ENCODE measurements at regions not wholly inside any gene's neighbourhood (a gene's known extent, or its start where the extent isn't known, plus 50 kb on each side); places are given as distances from the start of the nearest gene placed in this dataset.

DNA sequence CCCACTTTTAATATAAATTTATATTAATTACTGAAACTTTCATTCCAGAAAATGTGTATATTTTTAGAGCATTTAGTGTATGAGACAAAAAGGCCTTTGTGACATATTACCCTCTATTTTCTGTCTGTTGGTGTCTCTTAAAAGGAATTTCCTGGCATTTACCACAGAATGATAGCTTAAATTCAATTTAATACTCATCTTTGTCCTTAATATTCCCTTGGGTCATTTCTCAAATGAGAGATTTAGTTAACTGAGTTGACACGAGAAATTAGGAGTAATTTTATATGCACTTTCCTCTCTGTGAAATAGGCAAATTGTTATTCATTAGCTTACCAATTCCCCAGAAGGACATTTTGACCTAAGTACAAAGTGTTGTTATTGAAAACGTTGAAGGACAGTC is 101.7 kb upstream of the CTTNBP2 start:
- no peak for DNase-seq

DNA sequence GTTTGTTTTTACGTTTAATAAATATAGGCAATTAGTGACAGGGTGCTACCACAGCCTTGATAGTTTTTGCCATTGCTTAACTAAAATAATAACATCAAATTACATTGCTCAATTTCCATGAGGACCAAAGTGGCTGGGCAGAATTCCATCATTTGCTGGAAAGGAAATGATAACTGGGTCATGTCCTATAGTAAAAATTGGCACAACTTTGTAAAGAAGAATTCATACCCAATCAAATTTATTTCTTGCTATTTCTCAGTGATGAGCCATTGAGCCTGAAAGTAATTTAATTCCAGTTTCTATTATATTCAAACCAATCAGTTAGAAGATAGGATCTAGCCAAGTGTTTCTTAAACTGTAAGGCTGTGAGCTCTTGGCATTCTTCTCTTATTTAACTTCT is 102.2 kb upstream of the CTTNBP2 start:
- no peak for DNase-seq

DNA sequence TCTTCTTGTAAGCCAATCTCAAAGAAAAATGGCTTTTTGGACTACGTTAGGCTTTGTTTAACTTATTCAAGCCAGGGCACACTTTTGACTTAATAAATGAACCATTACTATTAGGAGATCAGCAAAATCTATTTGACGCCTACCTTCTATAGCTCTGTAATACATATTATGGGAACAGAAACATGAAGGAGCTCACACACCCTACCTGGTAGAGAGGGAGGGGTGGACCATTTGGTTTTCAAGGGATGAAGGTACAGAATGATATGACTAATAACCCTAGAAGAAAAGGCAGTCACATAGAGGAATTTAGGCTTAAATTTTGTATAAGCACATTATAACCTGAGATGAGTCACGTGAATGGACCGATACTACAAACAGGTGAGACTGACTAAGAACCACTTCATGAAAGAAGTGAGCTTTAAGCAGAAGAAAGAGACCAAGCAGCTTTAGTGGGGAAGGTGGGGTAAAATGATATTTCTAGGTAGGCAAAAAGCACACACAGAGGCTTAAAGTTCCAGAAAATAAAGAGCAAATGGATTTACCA is 106.8 kb upstream of the CTTNBP2 start:
- DNase-seq: no peak

DNA sequence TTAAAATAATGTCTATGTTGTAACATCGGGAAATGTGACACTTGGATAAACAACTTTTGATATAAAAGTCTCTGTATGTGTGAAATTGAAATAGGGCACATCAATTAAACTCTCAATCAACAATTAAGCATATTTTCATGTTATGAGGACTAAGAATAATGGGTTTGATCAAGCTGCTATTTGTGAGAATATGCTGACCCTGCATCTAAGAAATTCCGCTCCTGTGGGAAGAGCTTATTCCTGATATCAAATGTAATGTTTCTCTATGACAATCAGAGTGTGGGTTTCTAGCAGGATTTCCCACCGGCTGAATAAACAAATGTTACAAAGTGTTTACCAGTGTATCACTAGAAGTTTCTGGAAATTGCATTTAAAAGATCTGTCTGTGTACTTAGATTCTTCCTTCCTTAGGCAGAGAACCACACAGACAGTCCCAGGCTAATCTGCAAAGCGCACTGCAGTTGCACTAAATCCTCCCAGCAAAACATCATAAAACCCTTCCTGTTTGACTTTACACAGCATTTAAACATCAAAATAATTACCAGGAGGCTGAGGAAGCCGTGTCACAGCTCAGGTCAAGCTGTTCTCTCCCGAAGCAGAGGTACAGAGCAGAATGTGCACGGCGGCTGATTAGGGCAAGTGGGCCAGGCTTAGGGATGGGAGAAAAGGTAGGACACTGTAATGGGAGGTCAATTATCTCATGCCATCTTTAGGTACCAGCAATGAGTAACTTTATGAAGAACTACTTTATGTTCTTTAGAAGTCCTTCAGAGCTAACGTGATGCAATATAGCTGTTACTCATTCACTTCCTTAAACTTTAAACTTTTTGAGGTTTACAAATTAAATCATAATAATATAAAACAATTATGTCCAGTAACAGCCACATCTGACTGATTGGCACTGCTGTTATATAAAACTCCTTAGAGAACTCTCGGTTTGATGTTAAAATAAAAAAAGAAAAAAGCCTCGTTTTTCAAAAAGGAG is 109.1 kb upstream of the CTTNBP2 start:
- no peak for DNase-seq

DNA sequence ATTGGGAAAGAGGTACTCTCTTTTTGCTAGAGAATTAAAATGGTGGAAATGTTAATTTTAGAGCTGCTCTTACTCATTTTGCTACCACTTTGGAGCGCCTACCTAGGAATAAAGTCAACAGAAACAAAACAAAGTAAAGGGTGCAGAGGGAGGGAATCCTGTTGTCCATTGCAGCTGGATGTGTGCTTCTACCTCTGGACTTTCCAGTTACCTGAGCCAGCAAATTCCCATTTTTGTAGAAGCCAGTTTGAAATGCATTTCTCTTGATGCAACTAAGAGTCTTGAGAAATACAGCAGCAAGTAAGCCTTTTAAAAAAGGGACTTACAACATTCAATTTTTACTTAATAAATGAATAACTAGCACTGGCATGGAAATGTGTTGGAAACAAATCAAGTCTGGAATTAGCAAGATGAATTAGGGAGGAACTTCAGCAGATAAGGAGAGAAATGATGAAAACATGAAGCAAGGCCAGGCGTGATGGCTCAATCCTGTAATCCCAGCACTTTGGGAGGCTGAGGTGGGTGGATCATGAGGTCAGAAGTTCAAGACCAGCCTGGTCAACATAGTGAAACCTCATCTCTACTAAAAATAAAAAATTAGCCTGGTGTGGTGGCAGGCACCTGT is 113.5 kb upstream of the CTTNBP2 start:
- no peak for DNase-seq

DNA sequence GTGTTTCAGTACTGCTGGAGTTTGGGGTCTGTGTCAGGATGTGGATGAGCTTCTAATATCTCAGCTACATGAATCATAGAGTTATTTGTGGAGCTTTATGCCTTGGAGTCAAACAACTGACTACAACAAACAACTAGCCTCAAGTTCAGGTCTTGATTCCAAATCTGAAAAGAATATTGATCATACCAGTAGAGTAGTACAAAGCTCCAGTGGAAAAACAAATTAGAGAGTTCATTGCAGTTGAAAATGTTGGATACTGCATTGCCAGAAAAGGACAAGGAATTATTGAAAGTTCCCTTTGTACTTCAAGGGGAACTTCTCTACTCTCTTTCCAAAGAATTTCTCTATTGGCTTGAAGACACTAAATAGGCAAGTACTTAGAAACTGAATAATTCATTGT is 117.6 kb upstream of the CTTNBP2 start:
- DNase-seq: no peak

DNA sequence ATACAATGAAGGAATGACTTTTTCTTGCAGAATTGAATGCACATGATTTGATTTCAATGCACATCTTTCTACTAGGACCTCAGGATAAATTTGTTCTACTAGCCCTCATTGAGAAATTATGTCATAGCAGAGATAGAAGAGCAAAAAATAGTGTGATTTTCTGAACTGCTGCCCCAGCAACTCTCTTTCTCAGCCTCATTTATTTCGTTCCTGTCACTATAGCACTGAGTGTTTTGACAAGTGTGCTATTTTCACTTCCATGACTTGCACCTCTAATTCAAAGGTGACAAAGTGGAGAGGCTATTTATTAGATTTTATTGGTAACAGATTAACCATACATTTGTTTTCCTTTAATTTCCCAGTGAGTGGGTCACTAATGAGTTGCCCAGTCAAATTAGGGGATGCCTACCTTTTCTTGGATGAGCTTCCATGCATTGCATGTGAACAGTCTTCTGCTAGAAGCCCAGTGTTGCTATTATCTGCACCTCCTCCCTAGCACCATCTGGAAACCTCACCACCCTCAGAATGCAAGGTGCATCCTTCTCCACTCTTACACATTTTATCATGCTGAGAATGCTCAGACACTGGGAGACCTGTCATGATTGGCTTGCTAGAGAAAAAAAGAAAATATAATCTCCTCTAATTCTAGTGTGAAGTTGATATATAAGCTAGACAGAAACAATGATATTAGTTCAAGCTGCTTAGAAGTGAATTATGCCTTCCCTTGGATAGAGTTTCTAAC is 119.6 kb upstream of the CTTNBP2 start:
- no peak for DNase-seq

DNA sequence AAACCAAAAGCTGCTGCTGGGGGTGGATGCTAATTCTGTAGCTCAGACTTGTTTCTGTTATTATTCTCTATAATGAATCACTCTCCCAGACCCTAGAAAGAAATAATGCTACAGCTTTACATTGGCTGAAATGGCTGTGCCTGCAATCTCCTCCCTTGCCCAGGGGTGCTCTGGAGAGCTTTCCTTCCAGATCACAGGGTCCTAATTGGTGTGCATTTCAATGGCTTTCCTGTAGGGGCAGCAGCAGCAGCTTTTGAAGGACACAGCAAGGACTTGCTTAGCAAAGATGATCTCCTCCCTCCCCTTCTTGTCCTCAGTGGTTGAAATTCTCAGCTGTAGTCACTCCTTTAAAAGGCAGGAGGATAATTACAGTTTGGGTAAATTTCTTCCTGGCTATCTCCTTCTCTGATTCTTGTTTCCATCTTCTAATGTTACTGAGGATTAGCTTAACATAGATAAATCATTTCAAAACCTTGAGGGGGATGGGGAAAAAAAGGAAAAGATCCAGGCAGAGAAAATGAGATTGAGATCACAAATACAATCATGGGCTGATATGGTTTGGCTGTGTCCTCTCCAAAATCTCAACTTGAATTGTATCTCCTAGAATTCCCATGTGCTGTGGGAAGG is 120.2 kb upstream of the CTTNBP2 start:
- DNase-seq: no peak

DNA sequence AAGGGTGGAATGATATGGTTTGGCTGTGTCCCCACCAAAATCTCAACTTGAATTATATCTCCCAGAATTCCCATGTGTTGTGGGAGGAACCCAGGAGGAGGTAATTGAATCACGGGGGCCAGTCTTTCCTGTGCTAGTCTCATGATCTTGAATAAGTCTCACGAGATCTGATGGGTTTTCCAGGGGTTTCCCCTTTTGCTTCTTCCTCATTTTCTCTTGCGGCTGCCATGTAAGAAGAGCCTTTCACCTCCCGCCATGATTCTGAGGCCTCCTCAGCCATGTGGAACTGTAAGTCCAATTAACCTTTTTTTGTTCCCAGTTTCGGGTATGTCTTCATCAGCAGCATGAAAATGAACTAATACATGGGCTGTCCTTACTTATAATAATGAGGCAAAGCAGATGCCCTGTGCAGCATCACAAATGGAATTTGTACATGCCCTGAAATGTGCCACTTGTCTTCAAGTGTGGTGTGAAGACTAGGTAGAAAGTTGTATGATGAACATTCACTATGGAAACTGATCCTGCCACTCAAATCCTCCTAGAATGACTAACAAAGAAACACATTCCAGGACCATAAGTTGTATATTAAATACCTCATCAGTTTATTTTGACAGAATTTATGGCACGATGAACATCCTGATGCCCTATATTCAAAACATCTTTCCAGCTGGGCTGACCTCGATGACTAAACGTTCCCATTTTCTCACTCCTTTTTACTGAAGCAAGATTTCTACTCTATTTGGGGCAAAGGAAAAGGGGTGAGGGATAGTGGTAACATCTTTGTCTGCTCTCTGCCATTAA is 122.8 kb upstream of the CTTNBP2 start:
- no peak for DNase-seq

DNA sequence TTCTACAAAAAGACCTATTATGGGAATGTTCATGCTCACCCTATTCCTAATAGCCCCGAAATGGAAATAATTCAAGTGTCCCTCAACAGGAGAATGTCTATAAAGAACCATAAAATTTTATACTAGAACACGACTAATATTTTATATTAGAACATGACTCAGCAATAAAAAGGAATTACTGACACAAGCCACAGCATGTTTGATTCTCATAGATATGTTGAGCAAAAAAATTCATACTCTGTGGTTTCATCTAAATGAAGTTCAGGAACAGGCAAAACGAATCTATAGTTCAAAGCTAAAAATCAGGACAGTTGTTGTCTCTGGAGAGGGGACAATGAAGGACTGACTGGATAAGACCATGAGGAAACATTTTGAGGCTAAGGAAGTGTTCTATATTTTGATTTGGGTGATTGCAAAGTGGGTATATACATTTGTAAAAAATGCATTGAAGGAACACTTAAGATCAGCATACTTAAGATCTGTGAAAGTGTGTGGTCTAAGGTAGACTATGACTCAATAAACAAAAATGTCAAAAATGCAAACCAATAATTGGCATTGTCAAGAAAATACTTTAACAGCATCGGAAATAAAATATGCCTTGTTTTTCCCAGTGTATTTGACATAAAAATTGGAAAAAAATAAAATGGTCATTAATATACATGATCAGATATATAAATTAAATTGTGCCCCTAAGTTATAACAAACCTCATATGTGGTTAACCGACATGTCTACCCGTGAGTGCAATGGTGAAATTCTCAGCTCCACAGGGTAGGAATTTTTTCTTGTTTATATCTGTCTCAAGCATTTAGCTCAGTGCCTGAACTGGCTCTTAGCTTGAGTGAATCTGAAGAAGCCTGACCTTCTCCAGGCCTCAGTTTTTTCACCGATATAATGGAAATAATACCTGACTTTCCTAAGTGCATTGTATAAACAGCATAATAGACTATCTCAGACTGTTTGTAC is 124.9 kb upstream of the CTTNBP2 start:
- DNase-seq: no peak

DNA sequence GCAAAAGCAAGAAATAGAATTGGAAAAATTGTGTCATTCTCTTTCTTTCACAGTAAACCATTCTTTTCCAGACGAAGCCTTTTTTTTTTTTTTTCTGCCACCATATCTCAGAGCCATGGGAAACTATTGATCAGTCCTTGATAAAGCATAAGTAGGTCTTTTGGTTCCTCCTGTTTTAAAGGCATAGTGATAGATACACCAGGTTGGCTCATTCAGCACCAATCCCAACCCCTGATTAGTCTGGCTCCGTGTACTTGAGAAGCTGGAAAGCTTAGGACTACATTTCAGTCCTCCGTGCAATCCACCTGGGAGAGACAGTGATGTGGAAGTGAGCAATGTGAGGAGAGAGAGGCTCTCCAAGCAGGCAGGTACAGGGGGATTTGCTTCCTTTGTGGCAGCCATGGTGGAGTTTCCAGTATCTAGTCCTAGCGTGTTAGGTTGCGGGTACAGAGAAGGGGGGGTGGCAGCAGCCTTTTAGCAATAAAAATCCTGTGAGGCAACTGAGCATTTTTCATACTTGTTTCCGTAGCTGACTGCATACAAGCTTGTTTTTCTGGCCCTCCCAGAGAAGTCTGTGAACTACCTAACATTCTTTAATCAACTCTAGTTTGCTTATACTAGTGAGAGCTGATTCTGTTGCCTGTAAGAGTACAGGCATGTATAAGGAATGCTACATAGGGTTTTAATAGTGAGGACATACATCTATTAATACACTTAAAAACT is 127.4 kb upstream of the CTTNBP2 start:
- DNase-seq: no peak

DNA sequence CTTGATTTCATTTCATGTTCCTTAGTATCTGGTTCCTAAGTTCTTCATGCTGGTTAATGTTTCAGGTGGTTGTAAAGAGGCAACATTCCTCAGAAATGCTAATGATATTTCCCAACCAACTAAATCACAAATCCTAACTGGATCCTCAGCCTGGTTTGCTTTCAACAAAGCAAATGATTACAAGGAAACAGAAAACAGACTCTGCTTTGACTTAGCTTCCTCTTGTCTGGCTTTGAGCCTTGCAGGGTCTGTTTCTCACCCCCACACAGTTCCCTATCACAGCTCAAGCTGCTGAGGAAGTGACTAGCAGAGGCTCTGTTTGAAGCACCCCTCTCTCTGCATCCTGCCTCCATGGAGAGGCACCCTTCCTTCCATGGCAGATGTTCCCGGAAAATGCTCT is 130.2 kb upstream of the CTTNBP2 start:
- no peak for DNase-seq

DNA sequence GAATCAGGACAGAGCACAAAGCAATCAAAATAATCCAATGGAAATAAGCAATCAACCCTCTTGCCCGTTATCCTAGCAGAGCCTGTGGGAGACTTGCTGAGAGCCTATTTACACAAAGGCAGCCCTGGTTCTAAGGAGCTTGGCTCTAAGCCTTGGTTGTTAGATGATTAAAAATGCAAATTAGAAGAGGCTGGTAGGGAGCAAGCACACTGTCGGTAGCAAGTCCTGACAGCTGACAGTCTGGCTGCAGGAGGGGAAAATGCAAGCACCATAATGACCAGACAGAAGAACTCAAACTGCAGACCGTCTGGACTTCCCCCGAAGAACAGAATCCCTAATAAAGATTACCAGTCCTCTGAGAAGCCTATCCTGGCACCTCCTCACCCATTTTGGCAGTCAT is 131.8 kb upstream of the CTTNBP2 start:
- no peak for DNase-seq

DNA sequence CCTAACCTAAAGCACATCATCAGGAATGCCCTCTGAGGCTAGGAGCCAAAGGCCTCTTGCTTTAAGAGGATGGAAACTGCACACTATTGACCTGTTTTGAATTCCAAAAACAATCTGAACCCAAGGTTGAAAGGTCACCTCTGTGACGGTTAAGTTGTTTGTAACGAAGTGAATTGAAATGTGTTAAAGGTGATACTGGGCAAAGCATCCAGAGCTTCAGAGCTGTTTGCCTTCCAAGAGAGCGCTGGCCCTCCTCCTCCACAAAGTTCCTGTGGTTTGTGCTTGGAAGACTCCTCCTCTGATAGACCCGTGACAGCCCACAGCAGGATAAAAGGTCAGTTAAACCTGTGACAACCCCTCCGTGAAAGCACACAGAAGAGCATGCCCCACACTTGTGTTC is 133.7 kb upstream of the CTTNBP2 start:
- DNase-seq: no peak

DNA sequence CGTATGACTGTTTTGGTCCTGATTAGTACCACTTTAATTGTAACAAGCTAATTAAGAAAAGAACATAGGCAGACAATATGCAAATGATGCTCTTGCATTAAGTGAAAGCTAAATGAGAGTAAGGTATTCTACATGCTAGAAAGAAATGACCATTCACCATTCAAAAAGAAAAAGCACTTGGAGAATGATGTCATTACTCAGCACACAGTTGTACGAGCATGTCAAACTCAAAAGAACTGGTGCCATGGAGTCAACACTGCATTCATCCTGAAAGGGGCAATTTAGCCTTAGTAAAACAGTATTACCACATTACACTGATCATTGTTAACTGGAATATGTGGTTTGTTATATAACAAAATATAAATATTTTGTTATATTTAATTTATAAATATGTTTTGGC is 136.2 kb upstream of the CTTNBP2 start:
- DNase-seq: no peak

DNA sequence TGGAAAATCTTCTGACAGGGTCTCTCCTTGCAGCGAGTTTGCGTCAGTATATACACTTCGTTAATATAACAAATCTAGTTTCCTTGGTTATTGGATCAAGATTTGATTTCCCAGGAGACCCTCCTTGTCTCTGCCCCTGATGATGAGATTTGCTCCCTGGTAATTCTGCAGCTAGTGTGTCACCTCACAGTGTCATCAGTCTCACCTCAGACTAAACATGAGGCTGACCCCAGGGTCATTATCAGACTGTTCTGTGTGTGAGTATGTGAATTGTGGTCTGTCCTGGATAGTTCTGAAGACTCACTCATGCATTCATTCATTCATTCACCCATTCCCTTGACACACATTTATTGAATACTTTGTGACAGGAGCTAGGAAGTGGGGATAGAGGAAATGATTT is 138.4 kb upstream of the CTTNBP2 start:
- DNase-seq: no peak

DNA sequence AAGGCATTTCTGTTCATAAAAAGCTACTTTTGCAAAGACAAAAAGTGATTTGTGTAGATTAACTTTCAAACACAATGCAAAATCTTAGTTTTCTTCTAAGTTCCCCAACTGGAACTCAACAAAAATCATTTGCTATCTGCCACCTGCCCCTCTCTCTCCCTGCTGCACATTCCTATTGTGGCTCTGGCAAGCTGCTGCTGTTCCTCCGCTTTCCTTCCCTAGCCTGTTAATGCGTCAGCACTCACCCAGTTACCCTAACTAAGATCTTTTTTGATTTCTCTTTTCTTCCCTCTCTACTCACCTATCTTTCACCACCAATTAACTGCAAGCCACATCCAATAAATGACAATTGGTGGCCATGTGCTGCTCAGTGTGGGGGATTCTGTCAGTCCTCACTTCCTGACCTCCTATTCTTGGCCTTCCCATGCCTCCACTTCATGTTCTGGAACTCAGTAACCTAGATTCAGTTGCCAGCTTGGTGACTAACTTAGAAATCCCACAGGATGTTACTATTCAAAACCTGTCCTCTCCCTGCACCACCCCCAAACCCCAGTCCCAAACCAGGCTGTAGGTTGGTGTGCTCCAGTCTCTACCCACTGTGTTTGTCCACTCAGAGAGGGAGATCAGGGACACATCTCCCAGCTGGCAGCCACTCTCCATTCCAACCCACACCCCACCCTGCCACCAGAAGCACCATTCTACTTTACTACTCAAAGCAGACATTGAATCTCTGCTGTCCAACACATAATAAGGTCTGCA is 140.2 kb upstream of the CTTNBP2 start:
- no peak for DNase-seq

DNA sequence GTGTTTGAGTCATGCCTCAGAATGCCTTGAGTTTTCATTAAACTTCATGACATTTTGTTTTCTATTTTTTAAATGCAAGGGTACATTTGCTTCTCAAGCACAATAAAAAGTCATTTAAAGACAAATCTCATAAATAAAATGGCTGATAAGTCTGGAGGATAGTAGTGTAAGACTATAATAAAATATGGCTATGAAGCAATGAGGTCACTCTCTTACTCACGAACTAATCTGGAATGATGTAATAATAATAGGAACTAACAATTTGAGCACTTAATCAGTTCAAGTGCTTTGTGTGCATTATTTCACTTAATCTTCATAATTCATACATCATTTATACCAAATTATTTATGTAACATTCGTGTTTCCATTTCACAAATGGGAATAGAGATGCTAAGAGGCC is 149.3 kb upstream of the CTTNBP2 start:
- no peak for DNase-seq

DNA sequence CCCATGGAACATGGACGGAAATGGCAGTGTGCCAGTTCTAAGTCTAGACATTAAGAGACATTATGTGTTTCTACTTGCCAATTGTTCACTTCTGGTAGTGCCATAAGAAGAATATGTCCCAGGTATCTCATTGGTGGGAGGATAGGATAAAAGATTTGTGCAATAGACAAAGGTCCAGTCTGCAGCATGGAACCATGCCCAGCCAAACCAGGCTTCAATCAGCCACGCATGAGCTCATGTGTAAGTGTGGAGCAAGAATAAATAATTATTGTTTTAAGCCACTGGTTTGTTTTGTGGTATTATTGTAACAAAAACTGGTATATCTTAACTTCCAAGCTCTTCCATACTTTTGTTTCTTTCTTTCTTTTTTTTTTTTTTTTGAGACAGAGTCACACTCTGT is 153.6 kb upstream of the CTTNBP2 start:
- DNase-seq: no peak

All from activated CD8-positive, alpha-beta memory T cell treated with anti-CD3 and anti-CD28 coated beads for 24 hours (primary cell).